ENCODE measurements at regions not wholly inside any gene's neighbourhood (a gene's known extent, or its start where the extent isn't known, plus 50 kb on each side); places are given as distances from the start of the nearest gene placed in this dataset.

DNA sequence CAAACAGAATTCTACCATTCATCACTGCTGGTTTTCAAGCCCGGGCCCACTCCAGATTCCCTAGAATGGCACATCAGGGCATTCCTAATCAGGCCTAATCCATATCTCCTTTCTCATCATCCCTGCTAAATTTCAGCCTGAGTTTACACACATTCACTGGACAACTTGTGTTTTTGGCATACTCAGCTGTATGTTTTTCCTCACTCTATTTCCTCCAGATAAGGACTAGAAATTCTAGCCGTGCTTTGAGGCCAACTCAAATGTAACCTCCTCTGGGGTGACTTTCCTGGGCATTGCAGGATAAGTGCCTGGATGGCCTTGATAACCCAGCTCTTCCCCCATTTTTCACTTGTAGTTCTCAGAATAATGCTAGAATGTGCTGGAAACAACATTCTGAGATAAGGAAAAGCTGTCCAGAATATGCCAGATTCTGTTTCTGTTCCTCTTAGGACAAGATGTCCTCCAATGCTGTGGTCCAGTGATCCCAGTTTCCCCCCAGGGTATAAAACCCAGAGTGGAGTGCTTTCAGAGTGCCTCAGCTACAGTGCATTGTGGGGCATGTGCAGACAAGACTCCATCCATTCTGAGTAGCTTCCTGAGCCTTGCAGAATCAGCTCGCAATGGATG is 66.9 kb upstream of the CLDN10 start:
- TF ChIP-seq, protein P1, sequence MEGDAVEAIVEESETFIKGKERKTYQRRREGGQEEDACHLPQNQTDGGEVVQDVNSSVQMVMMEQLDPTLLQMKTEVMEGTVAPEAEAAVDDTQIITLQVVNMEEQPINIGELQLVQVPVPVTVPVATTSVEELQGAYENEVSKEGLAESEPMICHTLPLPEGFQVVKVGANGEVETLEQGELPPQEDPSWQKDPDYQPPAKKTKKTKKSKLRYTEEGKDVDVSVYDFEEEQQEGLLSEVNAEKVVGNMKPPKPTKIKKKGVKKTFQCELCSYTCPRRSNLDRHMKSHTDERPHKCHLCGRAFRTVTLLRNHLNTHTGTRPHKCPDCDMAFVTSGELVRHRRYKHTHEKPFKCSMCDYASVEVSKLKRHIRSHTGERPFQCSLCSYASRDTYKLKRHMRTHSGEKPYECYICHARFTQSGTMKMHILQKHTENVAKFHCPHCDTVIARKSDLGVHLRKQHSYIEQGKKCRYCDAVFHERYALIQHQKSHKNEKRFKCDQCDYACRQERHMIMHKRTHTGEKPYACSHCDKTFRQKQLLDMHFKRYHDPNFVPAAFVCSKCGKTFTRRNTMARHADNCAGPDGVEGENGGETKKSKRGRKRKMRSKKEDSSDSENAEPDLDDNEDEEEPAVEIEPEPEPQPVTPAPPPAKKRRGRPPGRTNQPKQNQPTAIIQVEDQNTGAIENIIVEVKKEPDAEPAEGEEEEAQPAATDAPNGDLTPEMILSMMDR (IDR thresholded peaks at IDR 0.05), result no peak
- TF ChIP-seq EZH2phosphoT487 (IDR thresholded peaks at IDR 0.05) (no peak), EZH2 (IDR thresholded peaks at IDR 0.05) (no peak)

All from neural progenitor cell (in vitro differentiated cells).